MCF 10A (cell line): ENCODE measurements at regions not wholly inside any gene's neighbourhood (a gene's known extent, or its start where the extent isn't known, plus 50 kb on each side); places are given as distances from the start of the nearest gene placed in this dataset.
"Not testable (repeated sequence)": the region's sequence is repeated elsewhere in the genome, so short reads cannot be mapped to it uniquely, and the experiment has no call there.

Experiments
- BruUV-seq: library from RNA; stranded (reverse); fragments of 400-500 nt; replicated peaks from 2 replicates; lab custom pipeline; 2021; lab: Mats Ljungman, UMichigan
- CTCF ChIA-PET: fragments of 300-600 bp; sonication (Branson Sonifier 250); formaldehyde crosslinking; extraction: SDS; loops from one replicate; lab custom pipeline; 2021; ENCODE audit warnings: antibody characterized with exemption, inconsistent platforms; lab: Yijun Ruan, JAX
- POLR2A ChIA-PET: fragments of 300-600, 350-650 bp; sonication (Branson Sonifier 250); formaldehyde crosslinking; extraction: SDS; loops from one replicate; lab custom pipeline; 2020; ENCODE audit warnings: antibody characterized with exemption, inconsistent platforms; lab: Yijun Ruan, JAX
- DNase-seq: peaks from one replicate; pipeline ENCODE4 v3.0.0-alpha.2; 2018; ENCODE audit not compliant: unreplicated experiment
- H3K27ac Mint-ChIP-seq: one replicate; pipeline ENCODE4 v1.8.0; 2022; ENCODE audit warnings: mild to moderate bottlenecking, low read depth, mixed read lengths; ENCODE audit not compliant: unreplicated experiment
- H3K27me3 Mint-ChIP-seq: one replicate; pipeline ENCODE4 v1.8.0; 2022; ENCODE audit warnings: mixed read lengths; ENCODE audit not compliant: insufficient read depth, unreplicated experiment
- H3K36me3 Mint-ChIP-seq: one replicate; pipeline ENCODE4 v1.8.0; 2022; ENCODE audit warnings: mild to moderate bottlenecking, moderate library complexity, mixed read lengths; ENCODE audit not compliant: insufficient read depth, unreplicated experiment
- H3K4me1 Mint-ChIP-seq: one replicate; pipeline ENCODE4 v1.8.0; 2022; ENCODE audit warnings: mixed read lengths; ENCODE audit not compliant: insufficient read depth, unreplicated experiment
- H3K4me3 Mint-ChIP-seq: one replicate; pipeline ENCODE4 v1.8.0; 2022; ENCODE audit warnings: mild to moderate bottlenecking, moderate library complexity, mixed read lengths; ENCODE audit not compliant: unreplicated experiment
- H3K9me3 Mint-ChIP-seq: one replicate; pipeline ENCODE4 v1.8.0; 2022; ENCODE audit warnings: mixed read lengths; ENCODE audit not compliant: unreplicated experiment
- intact Hi-C: fragments of 100-400 bp; cut with micrococcal nuclease; formaldehyde crosslinking; loops from 2 replicates; pipeline ENCODE4 v1.14.1; 2022
- TF ChIP-seq, protein P1 (sequence below): fragments of 200-600 bp; IDR thresholded peaks from one replicate; pipeline ENCODE4 v1.8.0; 2022; ENCODE audit warnings: antibody characterized with exemption, mild to moderate bottlenecking; ENCODE audit not compliant: unreplicated experiment

DNA sequence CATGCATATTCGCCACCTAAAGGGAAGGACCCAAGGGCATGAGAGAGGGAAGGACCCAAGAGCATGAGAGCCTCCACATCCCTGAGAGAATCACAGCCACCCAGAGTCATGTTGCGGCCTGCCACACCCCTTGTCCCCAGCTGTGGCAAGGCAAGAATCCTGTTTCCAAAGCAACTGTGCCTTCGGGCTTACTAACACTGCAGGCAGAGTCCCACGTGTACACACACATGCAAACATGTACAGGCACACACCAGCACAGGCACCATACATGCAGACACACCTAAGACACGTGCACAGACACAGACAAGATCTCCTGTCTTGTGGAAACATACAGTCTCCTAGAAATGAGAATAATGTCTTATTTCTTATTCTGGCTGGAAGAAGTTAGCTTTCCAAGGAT lies 92.4 kb upstream of the CDYL2 start:
- DNase-seq: no peak
- ChIA-PET POLR2A (no interaction called here), CTCF (no interaction called here)
- TF ChIP-seq, protein P1, sequence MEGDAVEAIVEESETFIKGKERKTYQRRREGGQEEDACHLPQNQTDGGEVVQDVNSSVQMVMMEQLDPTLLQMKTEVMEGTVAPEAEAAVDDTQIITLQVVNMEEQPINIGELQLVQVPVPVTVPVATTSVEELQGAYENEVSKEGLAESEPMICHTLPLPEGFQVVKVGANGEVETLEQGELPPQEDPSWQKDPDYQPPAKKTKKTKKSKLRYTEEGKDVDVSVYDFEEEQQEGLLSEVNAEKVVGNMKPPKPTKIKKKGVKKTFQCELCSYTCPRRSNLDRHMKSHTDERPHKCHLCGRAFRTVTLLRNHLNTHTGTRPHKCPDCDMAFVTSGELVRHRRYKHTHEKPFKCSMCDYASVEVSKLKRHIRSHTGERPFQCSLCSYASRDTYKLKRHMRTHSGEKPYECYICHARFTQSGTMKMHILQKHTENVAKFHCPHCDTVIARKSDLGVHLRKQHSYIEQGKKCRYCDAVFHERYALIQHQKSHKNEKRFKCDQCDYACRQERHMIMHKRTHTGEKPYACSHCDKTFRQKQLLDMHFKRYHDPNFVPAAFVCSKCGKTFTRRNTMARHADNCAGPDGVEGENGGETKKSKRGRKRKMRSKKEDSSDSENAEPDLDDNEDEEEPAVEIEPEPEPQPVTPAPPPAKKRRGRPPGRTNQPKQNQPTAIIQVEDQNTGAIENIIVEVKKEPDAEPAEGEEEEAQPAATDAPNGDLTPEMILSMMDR: no peak
- Mint-ChIP-seq H3K36me3 (no peaks in the 10 kb centered on the region), H3K27me3 (no peaks in the 10 kb centered on the region), H3K4me3 (no peak overlapping the region), H3K4me1 (peaks cover 9% of the 10 kb centered on the region), H3K9me3 (no peaks in the 10 kb centered on the region), H3K27ac (no peak overlapping the region)
- no TSS peak for BruUV-seq
- intact Hi-C loops: no loop called here

DNA sequence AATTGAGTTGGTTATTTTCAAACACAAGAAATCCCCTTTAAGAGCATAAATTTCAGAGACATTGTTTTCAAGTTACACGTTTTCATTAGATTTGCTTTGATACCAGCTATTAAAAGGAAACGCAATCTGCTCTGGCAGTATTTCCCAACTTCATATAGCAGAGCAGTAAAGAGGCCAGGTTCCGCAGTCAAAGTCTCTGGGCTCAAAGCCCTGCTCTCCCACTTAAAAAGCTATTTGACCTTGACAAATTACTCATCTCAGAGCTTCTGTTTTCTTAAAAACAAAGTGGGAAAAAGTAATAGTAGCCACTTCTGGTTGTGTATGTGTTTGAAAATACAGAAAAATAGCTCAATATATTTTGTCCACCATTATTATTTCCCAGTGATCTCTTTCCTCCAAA lies 89.7 kb upstream of the CDYL2 start:
- no peaks in the 10 kb centered on the region for H3K36me3 Mint-ChIP-seq
- no peaks in the 10 kb centered on the region for H3K4me1 Mint-ChIP-seq
- no peak overlapping the region for H3K4me3 Mint-ChIP-seq
- H3K9me3 Mint-ChIP-seq: no peaks in the 10 kb centered on the region
- DNase-seq: no peak
- TF ChIP-seq, protein P1: no peak
- CTCF ChIA-PET: interaction anchor here (0.7 to 1.0 kb wide), 2 partner anchors 23 to 46 kb away, joined by 3 read pairs; no protein-coding TSS in a partner anchor
- H3K27ac Mint-ChIP-seq: no peak overlapping the region
- intact Hi-C loops: no loop called here
- no TSS peak for BruUV-seq
- POLR2A ChIA-PET: no interaction called here
- no peaks in the 10 kb centered on the region for H3K27me3 Mint-ChIP-seq

DNA sequence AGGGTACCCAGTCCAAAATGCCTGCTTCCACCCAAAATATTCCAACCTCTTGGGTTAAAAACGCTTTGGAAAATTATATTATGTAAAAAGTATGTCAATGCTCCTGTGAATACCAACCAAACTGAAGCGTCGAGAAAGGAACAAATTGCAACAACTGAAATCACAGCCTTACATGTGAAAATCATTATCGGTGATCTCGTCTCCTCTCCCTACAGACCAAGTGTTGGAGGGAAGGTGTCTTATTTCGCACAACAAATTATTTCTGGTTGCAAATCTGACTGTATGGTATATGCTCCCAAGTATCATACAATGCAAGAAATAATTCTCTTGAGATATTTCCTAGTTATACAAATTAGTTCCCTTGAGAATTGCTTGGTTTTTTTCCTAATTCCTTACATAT lies 89.3 kb upstream of the CDYL2 start:
- Mint-ChIP-seq H3K9me3 (no peaks in the 10 kb centered on the region), H3K36me3 (no peaks in the 10 kb centered on the region), H3K27ac (no peak overlapping the region), H3K4me3 (no peak overlapping the region), H3K4me1 (no peaks in the 10 kb centered on the region), H3K27me3 (no peaks in the 10 kb centered on the region)
- no peak for DNase-seq
- intact Hi-C loops: no loop called here
- POLR2A ChIA-PET: no interaction called here
- no TSS peak for BruUV-seq
- TF ChIP-seq, protein P1: no peak
- CTCF ChIA-PET: interaction anchor here (1.0 kb wide), 1 partner anchor 22 kb away, joined by 3 read pairs; no protein-coding TSS in a partner anchor

DNA sequence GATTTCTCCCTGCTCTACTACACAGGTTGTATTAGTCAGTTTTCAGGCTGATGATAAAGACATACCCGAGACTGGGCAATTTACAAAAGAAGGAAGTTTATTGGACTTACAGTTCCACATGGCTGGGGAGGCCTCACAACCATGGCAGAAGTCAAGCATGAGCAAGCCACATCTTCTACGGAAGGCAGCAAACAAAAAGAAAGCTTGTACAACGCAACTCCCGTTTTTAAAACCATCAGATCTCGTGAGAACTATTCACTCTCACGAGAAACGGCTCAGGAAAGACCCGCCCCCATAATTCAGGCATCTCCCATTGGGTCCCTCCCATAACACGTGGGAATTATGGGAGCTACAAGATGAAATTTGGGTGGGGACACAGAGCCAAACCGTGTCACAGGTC lies 88.0 kb upstream of the CDYL2 start:
- H3K27ac Mint-ChIP-seq, BruUV-seq, H3K9me3 Mint-ChIP-seq, DNase-seq, H3K4me3 Mint-ChIP-seq, intact Hi-C loops, H3K36me3 Mint-ChIP-seq, H3K4me1 Mint-ChIP-seq, H3K27me3 Mint-ChIP-seq: not testable (repeated sequence)
- ChIA-PET CTCF (interaction anchor here (0.6 kb wide), 1 partner anchor 63 kb away, joined by 3 read pairs; no protein-coding TSS in a partner anchor), POLR2A (interaction anchor here (0.6 kb wide), 1 partner anchor 1509 kb away, joined by 3 read pairs; no protein-coding TSS in a partner anchor)
